ENCODE measurements at regions not wholly inside any gene's neighbourhood (a gene's known extent, or its start where the extent isn't known, plus 50 kb on each side); places are given as distances from the start of the nearest gene placed in this dataset.
"Not testable (repeated sequence)": the region's sequence is repeated elsewhere in the genome, so short reads cannot be mapped to it uniquely, and the experiment has no call there.

DNA sequence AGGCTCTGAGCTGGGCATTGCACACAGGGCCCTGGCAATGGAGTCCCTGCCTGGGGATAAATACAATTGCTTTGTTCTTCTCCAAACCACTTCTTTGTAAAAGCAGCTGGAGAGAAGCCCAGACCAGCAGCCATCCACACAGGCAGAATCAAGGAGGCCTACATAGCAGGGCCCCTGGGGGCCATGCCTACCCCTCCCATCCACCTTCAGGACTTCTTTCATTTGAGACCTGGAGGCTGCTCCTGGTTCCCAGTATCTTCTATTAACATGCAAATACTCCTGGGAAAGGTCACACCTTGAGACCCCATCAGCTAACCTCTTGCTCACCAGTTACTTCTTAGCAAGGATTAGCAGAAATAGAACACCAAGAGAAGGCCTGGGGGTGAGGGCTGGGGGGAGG is 511.1 kb downstream of the SOX6 start:
- no peak for DNase-seq (ENCODE audit: low read depth)

DNA sequence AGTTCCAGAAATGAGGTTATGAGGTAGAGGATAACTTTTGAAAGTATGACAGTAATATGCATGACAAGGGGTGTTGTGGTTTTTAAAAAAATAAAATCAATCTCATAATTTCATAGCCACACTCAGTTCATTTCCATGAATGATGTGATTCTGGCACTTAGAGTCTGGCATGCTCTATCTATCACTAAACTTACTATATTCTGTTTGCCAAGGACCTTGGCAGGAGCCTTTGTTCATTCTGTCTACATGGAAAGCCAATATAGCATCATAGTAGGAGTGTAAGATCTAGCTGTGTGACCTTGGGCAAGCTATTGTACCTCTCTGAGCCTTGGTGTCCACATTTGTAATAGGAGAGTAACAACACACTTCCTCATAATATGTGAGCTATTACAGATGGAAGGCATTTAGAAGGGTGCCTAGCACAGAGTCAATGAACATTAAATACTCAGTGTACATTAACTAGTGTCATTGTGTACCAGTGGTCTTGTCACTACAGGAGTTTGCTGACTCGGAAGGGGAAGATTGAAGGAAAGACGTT is 507.6 kb downstream of the SOX6 start:
- DNase-seq (ENCODE audit: low read depth), result no peak

DNA sequence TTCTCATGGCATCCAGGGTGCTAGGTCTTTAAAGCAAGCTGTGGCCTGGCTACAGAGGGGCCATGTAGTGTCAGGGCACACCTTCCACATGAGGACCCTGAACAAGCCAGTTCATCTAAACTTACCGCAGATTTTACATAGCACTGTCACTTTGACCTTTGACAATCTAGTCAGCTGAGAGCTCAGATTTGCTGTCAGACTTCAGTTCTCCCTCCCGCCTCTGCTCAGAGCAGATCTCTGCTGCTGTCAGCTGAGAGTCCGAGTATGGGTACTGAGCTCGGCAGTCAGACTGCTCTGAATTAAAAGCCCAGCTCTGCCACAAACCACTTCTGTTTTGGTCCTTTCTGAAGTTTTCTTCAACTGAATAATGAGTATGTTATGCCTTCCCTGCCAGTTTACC is 507.1 kb downstream of the SOX6 start:
- no peak for DNase-seq (ENCODE audit: low read depth)

DNA sequence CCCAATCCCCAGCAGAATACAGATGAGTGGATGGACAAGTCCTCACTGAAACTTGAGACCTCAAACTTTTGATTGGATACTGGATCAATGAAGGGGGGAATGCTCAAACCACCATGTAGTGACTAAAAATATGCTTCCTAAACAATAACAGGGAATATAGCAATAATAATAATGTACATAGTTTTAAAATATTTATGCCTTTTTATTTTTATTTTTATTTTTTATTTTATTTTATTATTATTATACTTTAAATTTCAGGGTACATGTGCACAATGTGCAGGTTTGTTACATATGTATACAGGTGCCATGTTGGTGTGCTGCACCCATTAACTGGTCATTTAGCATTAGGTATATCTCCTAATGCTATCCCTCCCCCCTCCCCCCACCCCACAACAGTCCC is 506.0 kb downstream of the SOX6 start:
- DNase-seq (ENCODE audit: low read depth), result not testable (repeated sequence)

DNA sequence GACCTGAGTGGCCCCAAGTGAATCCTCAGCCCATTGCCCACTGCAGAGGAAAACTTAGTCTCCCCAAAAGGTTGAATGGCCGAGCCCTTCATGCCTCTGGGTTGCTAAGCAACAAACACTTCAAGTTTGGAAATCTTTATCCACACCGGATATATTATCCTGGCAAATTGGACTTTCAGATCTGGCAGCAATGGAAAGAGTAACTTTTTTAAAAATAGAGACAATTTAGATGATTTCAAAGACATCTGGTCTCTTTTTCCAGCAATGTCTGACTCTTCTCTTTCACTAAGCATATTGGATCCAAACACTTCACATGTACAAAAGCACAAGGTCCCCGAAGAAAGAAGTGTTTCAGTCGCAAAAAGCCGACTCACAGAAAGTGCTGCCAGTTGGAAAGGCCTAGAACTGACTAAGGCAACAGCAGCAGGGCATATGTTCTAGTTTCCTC is 505.3 kb downstream of the SOX6 start:
- no peak for DNase-seq (ENCODE audit: low read depth)

DNA sequence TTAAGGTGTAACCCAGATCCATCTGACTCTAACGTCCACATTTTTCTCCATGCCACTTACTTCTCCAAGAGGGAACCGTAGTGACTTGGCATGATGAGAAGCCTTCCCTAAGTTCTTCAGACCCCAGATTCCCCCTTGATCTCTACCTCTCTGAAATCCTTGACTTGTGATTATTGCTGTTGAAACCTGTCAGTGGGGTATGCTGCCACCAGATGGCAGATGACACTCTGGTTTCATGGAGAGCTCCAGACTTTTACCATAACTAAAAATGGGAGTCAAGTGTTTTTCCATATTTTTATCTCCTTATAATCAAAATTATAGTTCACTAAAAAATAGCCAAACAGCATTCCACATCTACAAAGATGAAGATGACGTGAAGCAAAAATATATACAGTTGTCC is 504.2 kb downstream of the SOX6 start:
- DNase-seq (ENCODE audit: low read depth), result no peak

DNA sequence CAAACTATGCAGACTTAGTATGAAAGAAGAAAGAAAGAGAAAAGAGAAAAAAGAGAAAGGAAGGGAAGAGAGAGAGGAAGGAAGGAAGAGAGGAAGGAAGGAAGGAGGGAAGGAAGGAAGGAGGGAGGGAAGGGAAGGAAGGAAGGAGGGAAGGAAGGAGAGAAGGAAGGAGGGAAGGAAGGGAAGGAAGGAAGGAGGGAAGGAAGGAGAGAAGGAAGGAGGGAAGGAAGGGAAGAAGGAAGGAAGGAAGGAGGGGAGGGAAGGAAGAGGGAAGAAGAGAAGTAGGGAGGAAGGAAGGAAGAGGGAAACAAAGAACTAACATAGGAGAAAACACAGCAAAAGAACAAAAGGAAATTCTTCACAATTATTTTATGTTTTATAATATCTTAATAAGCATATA is 502.1 kb downstream of the SOX6 start:
- no peak for DNase-seq (ENCODE audit: low read depth)

DNA sequence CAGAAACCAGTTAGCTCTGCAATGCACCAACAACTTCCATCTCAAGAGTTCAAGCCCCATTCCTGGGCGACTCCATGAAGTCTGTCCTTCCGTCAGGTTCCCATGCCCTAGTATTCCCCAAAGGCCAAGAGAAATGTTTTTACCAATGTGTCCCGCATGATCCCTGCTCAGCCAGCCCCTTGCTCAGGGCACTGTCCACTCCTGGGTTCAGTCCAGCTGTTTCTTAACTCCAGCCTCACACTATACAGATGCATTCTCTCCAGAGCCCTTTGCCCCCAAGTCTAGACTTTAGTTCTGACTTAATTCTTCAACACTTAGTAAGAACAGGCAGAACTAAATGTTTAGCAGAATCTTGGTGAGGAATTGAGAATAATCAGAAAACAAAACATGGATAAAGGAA is 497.5 kb downstream of the SOX6 start:
- DNase-seq (ENCODE audit: low read depth), result no peak

DNA sequence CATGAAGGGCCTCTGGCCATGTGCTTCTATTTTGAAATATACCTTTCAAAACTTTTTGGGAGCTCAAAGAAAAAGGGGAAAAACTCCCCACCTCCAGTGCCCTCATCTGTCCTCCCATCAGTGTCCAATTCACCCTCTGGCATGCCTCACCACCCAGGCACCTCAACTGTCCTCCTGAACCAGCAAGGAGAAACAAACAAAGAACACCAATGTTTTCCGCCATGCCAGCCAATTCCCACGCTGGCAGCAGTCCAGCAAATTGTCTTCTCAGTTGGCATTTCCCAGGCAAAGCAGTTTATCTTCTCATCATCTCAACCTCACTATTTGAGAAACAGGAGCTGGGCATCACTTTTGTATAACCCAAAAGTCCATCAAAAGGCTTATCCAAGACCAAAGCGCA is 496.9 kb downstream of the SOX6 start:
- DNase-seq (ENCODE audit: low read depth), result no peak

DNA sequence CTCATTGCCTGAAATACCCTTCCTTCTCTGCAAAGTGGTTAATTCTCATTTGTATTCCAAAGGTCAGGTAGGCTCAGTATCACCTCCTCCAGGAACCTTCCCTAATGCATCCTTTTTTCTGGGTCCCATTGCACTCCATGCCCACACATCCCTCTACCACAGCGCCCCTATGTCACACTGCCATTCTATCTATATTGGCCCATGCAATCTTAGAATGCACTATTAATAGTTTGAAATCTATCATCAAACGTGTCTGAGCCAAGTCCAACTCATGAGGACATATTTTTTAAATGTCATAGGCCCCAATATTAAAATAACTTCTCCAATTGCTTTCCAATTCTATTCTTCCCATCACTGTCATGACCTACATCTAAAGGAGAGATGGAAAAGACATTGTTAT is 495.1 kb downstream of the SOX6 start:
- no peak for DNase-seq (ENCODE audit: low read depth)

DNA sequence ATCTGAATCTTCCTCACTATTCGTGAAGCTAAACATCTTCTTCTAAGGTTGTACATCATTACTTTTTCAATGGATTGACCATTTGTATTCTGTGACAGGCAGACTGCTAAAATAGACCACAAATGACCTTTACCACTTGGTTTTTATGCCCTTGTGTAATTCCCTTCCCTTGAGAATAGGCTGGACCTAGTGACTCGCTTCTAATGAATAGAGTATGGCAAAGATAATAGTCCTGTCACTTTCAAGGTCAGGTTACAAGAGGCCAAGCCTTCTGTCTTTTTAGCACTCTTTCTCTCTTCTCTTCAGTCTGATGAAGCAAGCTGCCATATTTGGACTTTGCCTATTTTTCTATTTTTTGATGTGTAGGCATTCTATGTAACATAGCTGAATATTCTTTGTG is 492.9 kb downstream of the SOX6 start:
- no peak for DNase-seq (ENCODE audit: low read depth)

DNA sequence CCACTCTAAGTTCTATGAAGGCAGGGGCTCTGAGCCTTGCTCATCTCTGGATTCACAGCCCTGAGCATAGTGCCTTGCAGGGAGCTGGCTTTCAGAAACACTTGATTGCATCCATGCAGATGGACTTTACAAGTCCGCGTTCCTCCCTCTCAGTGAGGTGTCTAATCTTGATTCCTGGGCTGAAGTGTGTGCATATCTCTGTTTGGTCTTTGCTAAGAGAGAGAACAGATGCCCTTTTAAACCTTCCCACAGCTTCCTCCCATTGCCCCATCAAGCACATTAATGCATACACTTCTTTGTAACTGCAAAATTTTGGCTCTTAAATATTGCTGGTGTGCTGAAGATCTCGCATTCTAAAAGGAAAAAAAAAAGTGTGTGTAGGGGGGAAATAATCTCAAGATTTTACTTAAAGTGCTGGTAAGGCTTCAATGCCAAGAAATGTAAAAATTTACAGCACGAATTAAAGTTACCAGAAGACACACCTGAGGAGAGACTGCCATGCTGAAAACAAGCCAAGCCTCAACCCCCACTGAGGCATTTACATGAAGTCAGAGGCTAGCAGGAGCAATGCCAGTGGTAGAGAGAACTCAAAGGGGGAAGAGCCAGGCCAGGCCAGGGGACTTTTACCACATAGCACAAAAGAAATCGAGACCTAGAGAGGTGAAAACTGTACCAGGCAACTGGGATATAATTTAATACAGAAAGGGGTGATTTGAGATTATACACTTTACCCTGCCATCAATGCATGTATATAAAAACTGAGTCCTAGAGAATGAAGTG is 492.1 kb downstream of the SOX6 start:
- no peak for DNase-seq (ENCODE audit: low read depth)

DNA sequence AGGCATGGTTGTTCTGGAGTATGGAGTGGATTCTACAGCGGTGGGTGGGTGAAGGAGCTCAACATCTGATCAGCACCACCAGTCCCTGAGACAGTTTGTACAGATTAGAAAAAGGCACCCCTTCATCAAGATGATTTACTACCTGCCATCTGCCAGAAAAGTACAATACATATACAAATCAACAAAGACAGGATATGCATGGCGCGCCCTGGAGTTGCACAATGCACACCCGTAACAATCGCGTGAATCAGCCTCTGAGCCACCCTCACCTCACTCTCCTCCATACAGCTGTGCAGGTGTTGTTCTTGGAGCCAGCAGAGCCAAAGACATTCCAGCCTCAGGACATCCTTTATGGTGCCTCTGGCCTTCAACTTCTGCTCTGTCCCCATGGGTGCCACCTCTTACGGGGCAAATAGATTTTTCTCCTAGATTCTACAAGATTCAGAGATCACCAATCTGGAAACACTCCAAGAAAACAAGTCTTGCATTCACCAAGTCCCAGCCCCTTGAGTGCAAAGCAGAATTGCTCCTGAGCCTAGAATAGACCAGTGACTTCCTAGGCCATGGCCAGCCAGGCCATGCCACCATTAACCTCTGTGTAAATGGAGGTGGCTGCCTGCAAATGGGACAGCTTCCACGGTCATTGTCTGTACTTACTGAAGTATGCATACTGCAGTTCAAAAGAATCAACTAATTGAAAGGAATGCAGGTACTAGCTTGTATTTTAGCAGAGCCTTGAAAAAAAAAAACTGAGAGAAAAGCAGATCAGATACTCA is 490.9 kb downstream of the SOX6 start:
- no peak for DNase-seq (ENCODE audit: low read depth)

DNA sequence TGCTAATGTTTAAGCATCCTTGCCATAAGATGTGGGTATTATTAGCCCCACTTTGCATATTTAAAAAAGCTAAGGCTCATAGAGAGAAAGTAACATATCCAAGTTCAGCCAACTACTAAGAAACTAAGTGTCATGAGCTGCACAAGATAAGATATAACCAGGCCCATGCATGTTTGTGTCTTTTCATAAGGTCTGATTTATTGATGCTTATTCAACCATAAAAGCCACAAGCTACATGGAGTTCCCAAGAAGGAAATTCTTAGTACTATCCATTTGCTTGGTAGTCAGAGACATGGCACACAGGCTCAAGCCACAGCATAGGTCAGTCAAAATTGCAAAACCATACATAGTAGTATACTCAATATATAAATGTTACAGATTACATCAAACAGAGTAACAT is 488.5 kb downstream of the SOX6 start:
- DNase-seq (ENCODE audit: low read depth), result no peak

DNA sequence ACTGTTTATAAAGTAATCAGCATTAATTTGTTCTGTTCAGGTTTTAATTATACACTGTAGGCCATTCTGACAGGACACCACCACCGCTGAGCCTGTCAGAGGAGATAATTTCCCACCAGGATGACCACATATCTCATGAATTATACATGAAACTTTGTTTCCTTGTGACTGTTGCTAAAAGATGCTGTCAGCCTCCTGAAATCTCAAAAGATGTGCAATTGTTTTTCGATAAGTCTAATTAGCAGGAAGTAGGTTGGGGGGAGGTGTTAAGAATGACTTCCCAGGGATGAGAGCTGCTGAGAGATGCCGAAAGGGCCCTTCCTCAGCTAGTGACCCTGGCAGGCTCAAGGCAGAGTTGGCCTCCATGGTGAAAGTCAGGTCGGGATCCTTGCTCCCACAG is 485.4 kb downstream of the SOX6 start:
- DNase-seq (ENCODE audit: low read depth), result no peak

DNA sequence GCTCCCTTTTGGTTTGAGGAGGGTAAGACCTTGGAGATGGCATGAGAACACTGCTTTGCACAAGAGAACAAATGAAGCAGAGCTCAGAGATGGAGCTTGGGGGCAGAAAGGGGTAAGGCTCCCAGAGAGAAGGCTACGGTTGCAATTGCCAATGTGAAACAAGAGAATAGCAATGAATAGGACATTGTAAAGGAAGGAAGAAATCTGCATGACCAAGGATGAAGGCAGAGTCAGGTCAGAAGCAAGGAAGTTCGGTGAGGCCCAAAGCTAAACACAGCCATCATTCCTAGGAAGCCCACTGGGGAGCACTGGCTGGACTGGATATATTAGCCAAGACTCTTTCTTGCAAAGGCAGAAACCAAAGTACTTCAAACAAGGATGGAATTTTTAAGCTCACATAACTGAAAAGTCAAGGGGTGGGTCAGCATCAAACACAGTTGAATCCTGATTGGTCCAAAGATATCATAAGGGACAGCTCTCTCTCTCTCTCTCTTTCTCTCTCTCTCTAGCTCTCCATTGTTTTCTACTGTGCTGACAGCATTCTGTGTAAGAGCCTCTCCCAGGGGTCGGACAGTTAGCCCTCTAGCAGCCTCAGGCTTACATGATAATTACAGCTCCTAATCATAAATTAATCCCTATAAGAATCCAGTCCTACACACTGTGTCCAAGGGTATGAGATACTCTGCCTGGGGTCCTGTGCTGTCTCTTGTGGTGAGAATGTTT is 484.3 kb downstream of the SOX6 start:
- DNase-seq (ENCODE audit: low read depth), result no peak

DNA sequence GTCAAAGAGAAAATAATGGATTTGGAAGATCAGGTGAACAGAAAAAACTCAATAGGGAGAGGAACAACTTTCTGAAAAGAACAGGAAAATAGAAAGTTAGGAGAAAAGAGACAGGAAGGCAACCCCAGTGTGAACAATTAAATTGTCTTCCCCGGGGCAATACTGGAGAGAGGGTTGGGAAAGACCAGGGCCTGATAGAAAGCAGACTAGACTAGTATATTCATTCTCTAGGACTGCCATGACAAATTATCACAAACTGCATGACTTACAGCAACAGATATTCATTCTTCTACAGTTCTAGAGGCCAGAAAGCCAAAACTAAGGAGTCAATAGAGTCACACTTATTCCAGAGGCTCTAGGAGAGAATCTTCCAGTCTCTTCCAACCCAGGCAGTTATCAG is 482.8 kb downstream of the SOX6 start:
- DNase-seq (ENCODE audit: low read depth), result no peak

DNA sequence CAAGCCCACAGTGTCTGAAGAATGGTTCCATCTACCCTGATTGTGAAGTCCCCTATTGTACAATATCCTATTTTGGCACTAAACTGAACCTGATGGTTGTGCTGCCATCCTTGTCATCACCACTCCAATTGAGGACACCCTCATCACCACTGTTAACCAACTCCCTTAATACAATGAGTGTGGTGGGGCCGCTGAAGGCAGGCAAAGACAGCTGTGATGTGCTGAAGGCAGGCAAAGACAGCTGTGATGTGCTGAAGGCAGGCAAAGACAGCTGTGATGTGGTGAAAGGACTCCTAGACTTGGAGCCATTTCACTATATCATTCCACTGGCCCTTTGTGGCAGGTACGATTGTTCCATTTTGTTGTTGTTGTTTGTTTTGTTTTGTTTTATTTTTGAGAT is 481.6 kb downstream of the SOX6 start:
- no peak for DNase-seq (ENCODE audit: low read depth)

DNA sequence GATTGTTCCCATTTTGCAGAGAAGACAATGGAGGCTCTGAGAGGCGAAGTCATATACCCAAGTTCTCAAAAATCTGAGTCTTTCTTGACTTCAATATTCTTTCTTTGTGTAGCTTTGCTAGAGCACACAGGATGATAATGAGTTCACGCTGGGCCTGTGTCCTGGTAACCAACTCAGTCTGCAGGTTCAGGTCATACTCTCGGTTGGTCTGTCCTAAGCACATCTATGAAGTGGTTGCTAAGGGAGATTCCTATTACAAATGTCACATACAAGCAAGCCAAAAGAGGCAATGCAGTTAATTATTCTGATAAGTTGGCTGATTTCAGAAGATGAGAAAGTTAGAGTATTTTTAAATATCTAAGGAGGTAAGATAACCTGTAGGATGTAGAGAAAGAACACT is 481.0 kb downstream of the SOX6 start:
- no peak for DNase-seq (ENCODE audit: low read depth)

DNA sequence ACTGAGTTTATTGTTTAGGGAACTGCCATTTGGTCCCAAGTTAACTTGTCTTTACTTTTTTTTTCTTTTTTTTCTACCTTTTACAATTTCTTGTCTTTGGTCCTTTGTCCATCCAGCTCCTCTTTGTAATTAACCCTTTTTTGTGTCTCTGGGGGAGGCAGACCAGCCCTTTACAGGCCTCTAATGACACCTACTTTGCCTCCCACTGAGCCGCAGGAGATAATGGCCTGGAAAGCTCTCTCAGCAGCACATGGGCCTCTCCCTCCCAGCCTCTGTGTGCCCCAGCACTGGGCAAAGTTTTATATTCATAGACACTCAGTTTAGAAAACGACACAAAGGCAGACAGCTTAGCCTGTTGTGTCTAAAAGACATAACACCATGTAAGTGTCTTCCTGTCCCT is 480.4 kb downstream of the SOX6 start:
- DNase-seq (ENCODE audit: low read depth), result no peak

DNA sequence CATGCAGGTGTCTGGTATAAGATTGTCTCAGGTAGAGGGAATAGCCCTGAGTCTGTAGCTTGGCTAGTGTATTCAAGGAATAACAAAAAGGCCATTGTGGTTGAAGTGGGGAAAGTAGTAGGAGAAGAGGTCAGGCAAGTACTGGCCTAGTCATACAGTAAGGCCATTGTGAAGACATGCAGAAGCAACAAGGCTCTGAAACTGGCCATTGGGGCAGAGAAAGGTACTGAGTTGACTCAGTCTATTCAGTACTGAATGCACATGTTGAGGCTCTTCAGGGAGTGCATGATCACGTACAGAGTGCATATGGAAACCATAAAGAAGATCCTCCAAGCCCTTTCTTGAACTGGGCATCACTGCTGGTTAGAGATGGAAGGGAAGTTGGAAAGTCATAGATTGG is 477.6 kb downstream of the SOX6 start:
- DNase-seq (ENCODE audit: low read depth), result no peak

DNA sequence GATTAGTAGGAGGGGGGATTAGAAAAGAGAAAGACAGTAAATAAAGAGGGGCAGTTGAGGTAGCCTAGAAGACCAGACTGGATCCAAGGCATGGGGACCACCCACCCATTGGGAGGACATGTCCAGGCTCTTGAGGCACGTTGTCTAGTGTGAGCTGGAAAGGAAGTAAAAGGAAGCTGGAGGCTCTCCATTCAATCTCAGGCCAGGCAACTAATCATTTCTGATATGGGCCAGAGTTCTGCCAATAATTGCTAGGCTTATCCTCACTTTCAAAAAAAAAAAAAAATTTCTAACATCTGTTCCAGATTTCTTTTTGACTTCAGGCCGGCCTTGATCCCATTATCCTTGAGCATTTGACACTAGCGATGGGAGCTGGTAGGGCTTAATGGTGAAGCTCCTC is 476.1 kb downstream of the SOX6 start:
- DNase-seq (ENCODE audit: low read depth), result no peak
